Mesodermal cell (in vitro differentiated cells): ENCODE measurements at regions not wholly inside any gene's neighbourhood (a gene's known extent, or its start where the extent isn't known, plus 50 kb on each side); places are given as distances from the start of the nearest gene placed in this dataset.

ENCODE experiments used
- H3K27ac ChIP-seq: 2 replicates; pipeline ENCODE4 v1.7.0; 2013; ENCODE audit warnings: mild to moderate bottlenecking, low read depth, low read length, moderate library complexity; ENCODE audit not compliant: severe bottlenecking
- H3K36me3 ChIP-seq: 2 replicates; pipeline ENCODE4 v1.7.1; 2013; ENCODE audit warnings: mild to moderate bottlenecking, low read length, moderate library complexity; ENCODE audit not compliant: control insufficient read depth, insufficient read depth
- H3K4me1 ChIP-seq: one replicate; pipeline ENCODE4 v1.7.1; 2013; ENCODE audit warnings: mild to moderate bottlenecking, low read length; ENCODE audit not compliant: insufficient read depth, control insufficient read depth, poor library complexity, severe bottlenecking
- H3K4me3 ChIP-seq: 2 replicates; pipeline ENCODE4 v1.7.0; 2013; ENCODE audit warnings: low read length, control low read depth, mild to moderate bottlenecking; ENCODE audit not compliant: insufficient read depth, poor library complexity, severe bottlenecking; ENCODE audit errors: extremely low read depth
- H3K9me3 ChIP-seq: 2 replicates; pipeline ENCODE4 v1.7.1; 2013; ENCODE audit warnings: mild to moderate bottlenecking, low read length, moderate library complexity; ENCODE audit not compliant: control insufficient read depth
- WGBS, 2 experiments: methylation state at CpG; one replicate each; pipeline ENCODE4 v1.1.5; 2013; ENCODE audit warnings: missing lambda C conversion rate in 2 of 2; ENCODE audit not compliant: insufficient coverage in 2 of 2; 5-methylcytosine and 5-hydroxymethylcytosine counted together

GRCh38 chr11:70625582-70626518 is 227.5 kb downstream of the CTTN start:
- 82 to 86% methylated on average over 17 to 18 of the region's 20 CpGs for WGBS, 2 experiments
- no peak overlapping the region for H3K27ac ChIP-seq
- H3K4me3 ChIP-seq = no peak overlapping the region
- no peaks in the 10 kb centered on the region for H3K9me3 ChIP-seq
- H3K4me1 ChIP-seq = no peaks in the 10 kb centered on the region
- H3K36me3 ChIP-seq = no peaks in the 10 kb centered on the region

GRCh38 chr11:70627219-70627618 is 228.9 kb downstream of the CTTN start:
- Histone ChIP-seq H3K9me3 (no peaks in the 10 kb centered on the region), H3K27ac (no peak overlapping the region), H3K4me1 (no peaks in the 10 kb centered on the region), H3K36me3 (no peaks in the 10 kb centered on the region), H3K4me3 (no peak overlapping the region)
- 87 to 100% methylated on average over 3 of the region's 8 CpGs for WGBS, 2 experiments

- H3K27ac ChIP-seq = no peak overlapping the region
- 93 to 94% methylated on average over 15 to 19 of the region's 19 CpGs for WGBS, 2 experiments
- no peaks in the 10 kb centered on the region for H3K4me1 ChIP-seq
- no peaks in the 10 kb centered on the region for H3K36me3 ChIP-seq
- H3K4me3 ChIP-seq = no peak overlapping the region
- no peaks in the 10 kb centered on the region for H3K9me3 ChIP-seq
These were observed 230.0 kb downstream of the CTTN start for GRCh38 chr11:70628176-70628854.

GRCh38 chr11:70628855-70629844 is 230.8 kb downstream of the CTTN start:
- H3K27ac ChIP-seq = no peak overlapping the region
- WGBS, 2 experiments = 93 to 95% methylated on average over 21 to 26 of the region's 30 CpGs
- no peaks in the 10 kb centered on the region for H3K9me3 ChIP-seq
- no peak overlapping the region for H3K4me3 ChIP-seq
- no peaks in the 10 kb centered on the region for H3K36me3 ChIP-seq
- H3K4me1 ChIP-seq = no peaks in the 10 kb centered on the region

GRCh38 chr11:70630068-70630467 is 231.7 kb downstream of the CTTN start:
- WGBS, 2 experiments = 91 to 96% methylated on average over 7 to 9 of the region's 9 CpGs
- Histone ChIP-seq H3K9me3 (no peaks in the 10 kb centered on the region), H3K36me3 (no peaks in the 10 kb centered on the region), H3K4me1 (no peaks in the 10 kb centered on the region), H3K4me3 (no peak overlapping the region), H3K27ac (no peak overlapping the region)

GRCh38 chr11:70630816-70631623 is 232.7 kb downstream of the CTTN start:
- 91 to 92% methylated on average over 10 to 14 of the region's 20 CpGs for WGBS, 2 experiments
- Histone ChIP-seq H3K9me3 (no peaks in the 10 kb centered on the region), H3K36me3 (no peaks in the 10 kb centered on the region), H3K4me3 (no peak overlapping the region), H3K27ac (no peak overlapping the region), H3K4me1 (no peaks in the 10 kb centered on the region)

- H3K27ac ChIP-seq = no peak overlapping the region
- WGBS, 2 experiments = 89 to 92% methylated on average over 12 to 13 of the region's 13 CpGs
These were observed 233.3 kb downstream of the CTTN start for GRCh38 chr11:70631624-70632047.

GRCh38 chr11:70633610-70634009 is 235.3 kb downstream of the CTTN start:
- no peaks in the 10 kb centered on the region for H3K36me3 ChIP-seq
- H3K27ac ChIP-seq = no peak overlapping the region
- H3K9me3 ChIP-seq = no peaks in the 10 kb centered on the region
- H3K4me3 ChIP-seq = no peak overlapping the region
- H3K4me1 ChIP-seq = no peaks in the 10 kb centered on the region
- WGBS, 2 experiments = 76 to 86% methylated on average over 4 to 6 of the region's 7 CpGs

More at GRCh38 chr11:70631624-70632047, 233.3 kb downstream of the CTTN start:
- no peaks in the 10 kb centered on the region for H3K4me1 ChIP-seq
- no peaks in the 10 kb centered on the region for H3K36me3 ChIP-seq
- H3K4me3 ChIP-seq = no peak overlapping the region
- no peaks in the 10 kb centered on the region for H3K9me3 ChIP-seq

GRCh38 chr11:70636659-70637058 is 238.3 kb downstream of the CTTN start:
- Histone ChIP-seq H3K27ac (no peak overlapping the region), H3K4me3 (no peak overlapping the region), H3K36me3 (no peaks in the 10 kb centered on the region), H3K9me3 (no peaks in the 10 kb centered on the region), H3K4me1 (no peaks in the 10 kb centered on the region)
- 85 to 95% methylated on average over 8 to 10 of the region's 10 CpGs for WGBS, 2 experiments
